SK-N-SH (cell line): ENCODE measurements at regions not wholly inside any gene's neighbourhood (a gene's known extent, or its start where the extent isn't known, plus 50 kb on each side); places are given as distances from the start of the nearest gene placed in this dataset.

ENCODE experiments used
- CTCF ChIP-seq: fragments of 200-600 bp; sonication (generic); IDR thresholded peaks from 2 replicates; pipeline ENCODE4 v1.6.1; 2017; ENCODE audit warnings: antibody characterized with exemption, mild to moderate bottlenecking, moderate library complexity
- EZH2phosphoT487 ChIP-seq: fragments of 200-600 bp; sonication (generic); IDR thresholded peaks from 2 replicates; pipeline ENCODE4 v1.6.1; 2017; ENCODE audit warnings: low read depth, mixed run types, mild to moderate bottlenecking, antibody characterized with exemption, moderate library complexity, borderline replicate concordance
- FOSL2 ChIP-seq: IDR thresholded peaks from 2 replicates; pipeline ENCODE4 v1.4.0; 2012; ENCODE audit warnings: low read depth, mild to moderate bottlenecking, moderate library complexity, borderline replicate concordance
- POLR2AphosphoS5 ChIP-seq: IDR thresholded peaks from 2 replicates; pipeline ENCODE4 v1.6.1; 2012; ENCODE audit warnings: low read depth, low read length
- RCOR1 ChIP-seq: fragments of 150-350 bp; IDR thresholded peaks from 2 replicates; pipeline ENCODE4 v1.6.1; 2017; ENCODE audit warnings: antibody characterized with exemption, low read length
- TAF1 ChIP-seq: IDR thresholded peaks from 2 replicates; pipeline ENCODE4 v1.6.1; 2012; ENCODE audit warnings: low read depth, mild to moderate bottlenecking, low read length, moderate library complexity, borderline replicate concordance
- TF ChIP-seq, protein P1 (sequence below): IDR thresholded peaks from 2 replicates; pipeline ENCODE4 v1.4.0; 2012; ENCODE audit warnings: low read depth
- TF ChIP-seq, protein P2 (sequence below): IDR thresholded peaks from 2 replicates; pipeline ENCODE4; 2012

- TF ChIP-seq, protein P1, sequence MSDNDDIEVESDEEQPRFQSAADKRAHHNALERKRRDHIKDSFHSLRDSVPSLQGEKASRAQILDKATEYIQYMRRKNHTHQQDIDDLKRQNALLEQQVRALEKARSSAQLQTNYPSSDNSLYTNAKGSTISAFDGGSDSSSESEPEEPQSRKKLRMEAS, result no peak
- TF ChIP-seq EZH2phosphoT487 (no peak), RCOR1 (no peak), CTCF (no peak), FOSL2 (no peak), TAF1 (no peak), POLR2AphosphoS5 (no peak)
- TF ChIP-seq, protein P2, sequence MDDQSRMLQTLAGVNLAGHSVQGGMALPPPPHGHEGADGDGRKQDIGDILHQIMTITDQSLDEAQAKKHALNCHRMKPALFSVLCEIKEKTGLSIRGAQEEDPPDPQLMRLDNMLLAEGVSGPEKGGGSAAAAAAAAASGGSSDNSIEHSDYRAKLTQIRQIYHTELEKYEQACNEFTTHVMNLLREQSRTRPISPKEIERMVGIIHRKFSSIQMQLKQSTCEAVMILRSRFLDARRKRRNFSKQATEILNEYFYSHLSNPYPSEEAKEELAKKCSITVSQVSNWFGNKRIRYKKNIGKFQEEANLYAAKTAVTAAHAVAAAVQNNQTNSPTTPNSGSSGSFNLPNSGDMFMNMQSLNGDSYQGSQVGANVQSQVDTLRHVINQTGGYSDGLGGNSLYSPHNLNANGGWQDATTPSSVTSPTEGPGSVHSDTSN, result no peak
These were observed 849.6 kb upstream of the MAP3K7 start for GRCh38 chr6:91436448-91436847.
